NB4 (cell line): ENCODE measurements at regions not wholly inside any gene's neighbourhood (a gene's known extent, or its start where the extent isn't known, plus 50 kb on each side); places are given as distances from the start of the nearest gene placed in this dataset.

ENCODE experiments used
- CTCF ChIP-seq: IDR thresholded peaks from one replicate; pipeline ENCODE4 v1.5.1; 2012; ENCODE audit warnings: low read depth, low read length
- POLR2A ChIP-seq: IDR thresholded peaks from 2 replicates; pipeline ENCODE4 v1.6.1; 2011; ENCODE audit warnings: mild to moderate bottlenecking; ENCODE audit not compliant: insufficient read length; ENCODE audit errors: extremely low read depth

- TF ChIP-seq POLR2A (no peak), CTCF (no peak)
Measured at GRCh38 chr6:165109011-165109410, 200.4 kb downstream of the C6orf118 start.
